HepG2 (cell line): ENCODE measurements at regions not wholly inside any gene's neighbourhood (a gene's known extent, or its start where the extent isn't known, plus 50 kb on each side); places are given as distances from the start of the nearest gene placed in this dataset.
A peak's percentile ranks its signal among the peaks of the same experiment; 100 is the strongest.

Experiments used
- ARNT2 ChIP-seq: sonication (generic); formaldehyde crosslinking; IDR thresholded peaks from 2 replicates; pipeline ENCODE4 v1.8.0; 2022; ENCODE audit warnings: mild to moderate bottlenecking, low read depth, missing genetic modification reagents, moderate library complexity
- HDAC2 ChIP-seq: sonication (generic); formaldehyde crosslinking; IDR thresholded peaks from 2 replicates; pipeline ENCODE4 v1.4.0; 2020; ENCODE audit warnings: missing genetic modification reagents
- KDM6A ChIP-seq: IDR thresholded peaks from 2 replicates; pipeline ENCODE4 v1.6.1; 2016; ENCODE audit warnings: low read depth
- NFRKB ChIP-seq: fragments of 450-650 bp; IDR thresholded peaks from 2 replicates; pipeline ENCODE4 v1.6.1; 2017
- PRMT3 ChIP-seq: sonication (generic); formaldehyde crosslinking; IDR thresholded peaks from 2 replicates; pipeline ENCODE4 v1.8.1; 2022; ENCODE audit warnings: low read depth, mild to moderate bottlenecking, moderate library complexity, missing genetic modification reagents, borderline replicate concordance
- RAD21 ChIP-seq: fragments of 450-650 bp; formaldehyde crosslinking; IDR thresholded peaks from 2 replicates; pipeline ENCODE4 v1.5.0; 2020; ENCODE audit warnings: mild to moderate bottlenecking
- RXRB ChIP-seq: IDR thresholded peaks from 2 replicates; pipeline ENCODE4 v1.6.1; 2016; ENCODE audit warnings: borderline replicate concordance, missing genetic modification reagents, missing compliant biosample characterization
- TBP ChIP-seq: sonication (generic); formaldehyde crosslinking; IDR thresholded peaks from 2 replicates; pipeline ENCODE4 v1.5.0; 2020; ENCODE audit warnings: missing genetic modification reagents
- TEAD3 ChIP-seq: optimal IDR thresholded peaks from 2 replicates; pipeline ENCODE3; 2016; ENCODE audit warnings: borderline replicate concordance
- ZNF121 ChIP-seq: sonication (generic); formaldehyde crosslinking; IDR thresholded peaks from 2 replicates; pipeline ENCODE4 v1.5.0; 2020; ENCODE audit warnings: mild to moderate bottlenecking, missing genetic modification reagents
- TF ChIP-seq, protein P1 (sequence below): sonication (generic); formaldehyde crosslinking; IDR thresholded peaks from 2 replicates; pipeline ENCODE4 v1.4.0; 2020; ENCODE audit warnings: missing genetic modification reagents
- TF ChIP-seq, protein P2 (sequence below), 2 experiments: fragments of 450-650 bp in 1 of 2; sonication (generic) in 1 of 2; formaldehyde crosslinking; IDR thresholded peaks; 2 replicates each; pipeline versions ENCODE4 v1.5.0 to v1.8.0; 2020 to 2022; ENCODE audit warnings: mild to moderate bottlenecking in 1 of 2, missing genetic modification reagents in 1 of 2
- TF ChIP-seq, protein P3 (sequence below), 2 experiments: sonication (generic) in 1 of 2; formaldehyde crosslinking in 1 of 2; IDR thresholded peaks; 2 replicates each; pipeline versions ENCODE4 v1.4.0 to v1.6.1; 2016 to 2020; ENCODE audit warnings: borderline replicate concordance in 1 of 2, low read depth in 1 of 2, mild to moderate bottlenecking in 1 of 2, missing genetic modification reagents in 1 of 2
- TF ChIP-seq, protein P4 (sequence below): sonication (generic); formaldehyde crosslinking; IDR thresholded peaks from 2 replicates; pipeline ENCODE4 v1.5.0; 2020; ENCODE audit warnings: mild to moderate bottlenecking, missing genetic modification reagents, borderline replicate concordance

DNA sequence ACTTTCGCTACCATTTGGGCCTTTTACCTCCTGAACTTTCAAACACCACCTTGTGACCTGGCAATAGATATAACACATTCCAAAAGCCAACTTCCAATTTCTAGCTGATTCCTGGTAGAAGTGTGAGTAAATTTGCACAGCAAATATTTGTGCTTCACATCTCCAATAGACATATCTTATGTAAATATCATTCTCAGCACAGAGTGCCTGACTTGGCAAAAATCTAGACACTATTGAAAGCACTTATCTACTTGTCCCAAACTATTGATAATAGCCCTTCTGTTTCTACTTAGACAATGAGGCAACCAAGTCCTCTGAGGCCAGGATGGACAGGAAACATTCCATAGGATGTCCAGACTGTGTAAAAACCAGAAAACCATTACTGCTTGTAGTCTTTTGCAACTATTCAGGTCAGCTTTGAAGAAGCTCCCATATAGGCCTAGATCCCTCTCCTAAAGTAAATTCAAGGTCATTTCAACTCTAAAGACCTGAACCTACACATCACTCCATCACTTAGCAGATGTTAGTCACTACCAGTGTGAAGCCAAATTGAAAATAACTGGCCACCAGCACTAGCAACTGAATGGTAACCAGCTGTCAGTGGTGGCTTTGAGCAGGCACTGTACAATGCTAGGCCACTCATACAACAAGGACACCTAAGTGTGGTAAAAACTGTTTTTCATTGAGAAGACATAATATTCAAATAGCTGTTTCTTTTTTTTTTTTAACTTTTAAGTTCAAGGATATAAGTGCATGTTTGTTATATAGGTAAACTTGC, 95.3 kb upstream of the RSPO3 start (continued):
- TF ChIP-seq, protein P1, sequence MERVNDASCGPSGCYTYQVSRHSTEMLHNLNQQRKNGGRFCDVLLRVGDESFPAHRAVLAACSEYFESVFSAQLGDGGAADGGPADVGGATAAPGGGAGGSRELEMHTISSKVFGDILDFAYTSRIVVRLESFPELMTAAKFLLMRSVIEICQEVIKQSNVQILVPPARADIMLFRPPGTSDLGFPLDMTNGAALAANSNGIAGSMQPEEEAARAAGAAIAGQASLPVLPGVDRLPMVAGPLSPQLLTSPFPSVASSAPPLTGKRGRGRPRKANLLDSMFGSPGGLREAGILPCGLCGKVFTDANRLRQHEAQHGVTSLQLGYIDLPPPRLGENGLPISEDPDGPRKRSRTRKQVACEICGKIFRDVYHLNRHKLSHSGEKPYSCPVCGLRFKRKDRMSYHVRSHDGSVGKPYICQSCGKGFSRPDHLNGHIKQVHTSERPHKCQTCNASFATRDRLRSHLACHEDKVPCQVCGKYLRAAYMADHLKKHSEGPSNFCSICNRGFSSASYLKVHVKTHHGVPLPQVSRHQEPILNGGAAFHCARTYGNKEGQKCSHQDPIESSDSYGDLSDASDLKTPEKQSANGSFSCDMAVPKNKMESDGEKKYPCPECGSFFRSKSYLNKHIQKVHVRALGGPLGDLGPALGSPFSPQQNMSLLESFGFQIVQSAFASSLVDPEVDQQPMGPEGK (CRISPR knock-in tag) = 0 out of 2 replicates have a peak, but pooled peaks have one; percentile 10
- TF ChIP-seq, protein P2, sequence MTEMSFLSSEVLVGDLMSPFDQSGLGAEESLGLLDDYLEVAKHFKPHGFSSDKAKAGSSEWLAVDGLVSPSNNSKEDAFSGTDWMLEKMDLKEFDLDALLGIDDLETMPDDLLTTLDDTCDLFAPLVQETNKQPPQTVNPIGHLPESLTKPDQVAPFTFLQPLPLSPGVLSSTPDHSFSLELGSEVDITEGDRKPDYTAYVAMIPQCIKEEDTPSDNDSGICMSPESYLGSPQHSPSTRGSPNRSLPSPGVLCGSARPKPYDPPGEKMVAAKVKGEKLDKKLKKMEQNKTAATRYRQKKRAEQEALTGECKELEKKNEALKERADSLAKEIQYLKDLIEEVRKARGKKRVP (CRISPR knock-in tag; IDR thresholded peaks at IDR 0.05) = 0 out of 4 replicates have a peak, but pooled peaks of 1 of the 2 experiments have one; percentile 19
- TF ChIP-seq ZNF121 (no peak), RAD21 (CRISPR knock-in tag) (no peak), KDM6A (no peak), RXRB (peak; percentile 83), HDAC2 (CRISPR knock-in tag) (peak; percentile 98), ARNT2 (CRISPR knock-in tag) (0 out of 2 replicates have a peak, but pooled peaks have one; percentile 57), TEAD3 (peak; percentile 86), NFRKB (no peak), TBP (CRISPR knock-in tag) (no peak), PRMT3 (0 out of 2 replicates have a peak, but pooled peaks have one; percentile 43)
- TF ChIP-seq, protein P3, sequence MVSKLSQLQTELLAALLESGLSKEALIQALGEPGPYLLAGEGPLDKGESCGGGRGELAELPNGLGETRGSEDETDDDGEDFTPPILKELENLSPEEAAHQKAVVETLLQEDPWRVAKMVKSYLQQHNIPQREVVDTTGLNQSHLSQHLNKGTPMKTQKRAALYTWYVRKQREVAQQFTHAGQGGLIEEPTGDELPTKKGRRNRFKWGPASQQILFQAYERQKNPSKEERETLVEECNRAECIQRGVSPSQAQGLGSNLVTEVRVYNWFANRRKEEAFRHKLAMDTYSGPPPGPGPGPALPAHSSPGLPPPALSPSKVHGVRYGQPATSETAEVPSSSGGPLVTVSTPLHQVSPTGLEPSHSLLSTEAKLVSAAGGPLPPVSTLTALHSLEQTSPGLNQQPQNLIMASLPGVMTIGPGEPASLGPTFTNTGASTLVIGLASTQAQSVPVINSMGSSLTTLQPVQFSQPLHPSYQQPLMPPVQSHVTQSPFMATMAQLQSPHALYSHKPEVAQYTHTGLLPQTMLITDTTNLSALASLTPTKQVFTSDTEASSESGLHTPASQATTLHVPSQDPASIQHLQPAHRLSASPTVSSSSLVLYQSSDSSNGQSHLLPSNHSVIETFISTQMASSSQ (IDR thresholded peaks at IDR 0.05; ENCODE audit: low read depth) = 0 out of 2 replicates have a peak, but pooled peaks have one; percentile 52
- TF ChIP-seq, protein P3 (CRISPR knock-in tag; IDR thresholded peaks at IDR 0.05; ENCODE audit: borderline replicate concordance) = peak; percentile 79; the same call in 1 of the 2 replicates
- TF ChIP-seq, protein P4, sequence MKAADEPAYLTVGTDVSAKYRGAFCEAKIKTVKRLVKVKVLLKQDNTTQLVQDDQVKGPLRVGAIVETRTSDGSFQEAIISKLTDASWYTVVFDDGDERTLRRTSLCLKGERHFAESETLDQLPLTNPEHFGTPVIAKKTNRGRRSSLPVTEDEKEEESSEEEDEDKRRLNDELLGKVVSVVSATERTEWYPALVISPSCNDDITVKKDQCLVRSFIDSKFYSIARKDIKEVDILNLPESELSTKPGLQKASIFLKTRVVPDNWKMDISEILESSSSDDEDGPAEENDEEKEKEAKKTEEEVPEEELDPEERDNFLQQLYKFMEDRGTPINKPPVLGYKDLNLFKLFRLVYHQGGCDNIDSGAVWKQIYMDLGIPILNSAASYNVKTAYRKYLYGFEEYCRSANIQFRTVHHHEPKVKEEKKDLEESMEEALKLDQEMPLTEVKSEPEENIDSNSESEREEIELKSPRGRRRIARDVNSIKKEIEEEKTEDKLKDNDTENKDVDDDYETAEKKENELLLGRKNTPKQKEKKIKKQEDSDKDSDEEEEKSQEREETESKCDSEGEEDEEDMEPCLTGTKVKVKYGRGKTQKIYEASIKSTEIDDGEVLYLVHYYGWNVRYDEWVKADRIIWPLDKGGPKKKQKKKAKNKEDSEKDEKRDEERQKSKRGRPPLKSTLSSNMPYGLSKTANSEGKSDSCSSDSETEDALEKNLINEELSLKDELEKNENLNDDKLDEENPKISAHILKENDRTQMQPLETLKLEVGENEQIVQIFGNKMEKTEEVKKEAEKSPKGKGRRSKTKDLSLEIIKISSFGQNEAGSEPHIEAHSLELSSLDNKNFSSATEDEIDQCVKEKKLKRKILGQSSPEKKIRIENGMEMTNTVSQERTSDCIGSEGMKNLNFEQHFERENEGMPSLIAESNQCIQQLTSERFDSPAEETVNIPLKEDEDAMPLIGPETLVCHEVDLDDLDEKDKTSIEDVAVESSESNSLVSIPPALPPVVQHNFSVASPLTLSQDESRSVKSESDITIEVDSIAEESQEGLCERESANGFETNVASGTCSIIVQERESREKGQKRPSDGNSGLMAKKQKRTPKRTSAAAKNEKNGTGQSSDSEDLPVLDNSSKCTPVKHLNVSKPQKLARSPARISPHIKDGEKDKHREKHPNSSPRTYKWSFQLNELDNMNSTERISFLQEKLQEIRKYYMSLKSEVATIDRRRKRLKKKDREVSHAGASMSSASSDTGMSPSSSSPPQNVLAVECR = no peak
